Osteocyte (in vitro differentiated cells): ENCODE measurements at regions not wholly inside any gene's neighbourhood (a gene's known extent, or its start where the extent isn't known, plus 50 kb on each side); places are given as distances from the start of the nearest gene placed in this dataset.

ENCODE experiments used
- DNase-seq: peaks from one replicate; pipeline ENCODE4 v3.0.0; 2021; ENCODE audit warnings: mixed read lengths; ENCODE audit not compliant: unreplicated experiment; ENCODE audit errors: extremely low spot score
- H3K27ac Mint-ChIP-seq: one replicate; pipeline ENCODE4 v1.8.0; 2021; ENCODE audit warnings: mild to moderate bottlenecking, mixed read lengths; ENCODE audit not compliant: unreplicated experiment
- H3K27me3 Mint-ChIP-seq: one replicate; pipeline ENCODE4 v1.8.0; 2021; ENCODE audit warnings: mixed read lengths; ENCODE audit not compliant: unreplicated experiment
- H3K36me3 Mint-ChIP-seq: one replicate; pipeline ENCODE4 v1.8.0; 2021; ENCODE audit warnings: mixed read lengths; ENCODE audit not compliant: unreplicated experiment
- H3K4me1 Mint-ChIP-seq: one replicate; pipeline ENCODE4 v1.8.0; 2021; ENCODE audit warnings: mixed read lengths; ENCODE audit not compliant: unreplicated experiment
- H3K4me3 Mint-ChIP-seq: one replicate; pipeline ENCODE4 v1.8.0; 2021; ENCODE audit warnings: mild to moderate bottlenecking, moderate library complexity, mixed read lengths; ENCODE audit not compliant: unreplicated experiment
- H3K9me3 Mint-ChIP-seq: one replicate; pipeline ENCODE4 v1.8.0; 2021; ENCODE audit warnings: mixed read lengths; ENCODE audit not compliant: unreplicated experiment
- TF ChIP-seq, protein P1 (sequence below): fragments of 200-600 bp; sonication (generic); IDR thresholded peaks from 2 replicates; pipeline ENCODE4 v1.5.0; 2021; ENCODE audit warnings: antibody characterized with exemption, mild to moderate bottlenecking, moderate library complexity

DNA sequence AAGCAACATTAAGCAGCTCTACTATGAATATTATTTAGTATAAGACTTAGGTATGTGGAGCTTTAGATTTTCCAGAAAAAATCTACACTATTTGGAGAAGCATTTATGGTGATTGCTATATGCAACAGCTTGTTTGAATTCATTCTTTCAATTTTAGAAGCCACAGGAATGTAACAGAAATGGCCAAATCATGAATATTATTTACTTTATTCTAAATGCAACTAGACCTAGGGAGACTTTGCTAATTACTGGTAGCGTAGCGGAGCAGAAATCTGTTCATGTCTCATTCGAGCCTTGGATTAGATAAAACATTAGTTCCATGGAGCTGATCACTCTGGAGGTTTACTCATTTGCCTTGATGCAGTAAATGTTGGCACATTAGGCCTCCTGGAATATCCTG is 290.2 kb downstream of the ZNF608 start:
- Mint-ChIP-seq H3K27ac (no peak overlapping the region), H3K4me1 (peaks cover 28% of the 10 kb centered on the region), H3K4me3 (no peak overlapping the region), H3K27me3 (no peaks in the 10 kb centered on the region), H3K36me3 (peaks cover 2% of the 10 kb centered on the region), H3K9me3 (peaks cover 15% of the 10 kb centered on the region)
- DNase-seq = no peak
- TF ChIP-seq, protein P1, sequence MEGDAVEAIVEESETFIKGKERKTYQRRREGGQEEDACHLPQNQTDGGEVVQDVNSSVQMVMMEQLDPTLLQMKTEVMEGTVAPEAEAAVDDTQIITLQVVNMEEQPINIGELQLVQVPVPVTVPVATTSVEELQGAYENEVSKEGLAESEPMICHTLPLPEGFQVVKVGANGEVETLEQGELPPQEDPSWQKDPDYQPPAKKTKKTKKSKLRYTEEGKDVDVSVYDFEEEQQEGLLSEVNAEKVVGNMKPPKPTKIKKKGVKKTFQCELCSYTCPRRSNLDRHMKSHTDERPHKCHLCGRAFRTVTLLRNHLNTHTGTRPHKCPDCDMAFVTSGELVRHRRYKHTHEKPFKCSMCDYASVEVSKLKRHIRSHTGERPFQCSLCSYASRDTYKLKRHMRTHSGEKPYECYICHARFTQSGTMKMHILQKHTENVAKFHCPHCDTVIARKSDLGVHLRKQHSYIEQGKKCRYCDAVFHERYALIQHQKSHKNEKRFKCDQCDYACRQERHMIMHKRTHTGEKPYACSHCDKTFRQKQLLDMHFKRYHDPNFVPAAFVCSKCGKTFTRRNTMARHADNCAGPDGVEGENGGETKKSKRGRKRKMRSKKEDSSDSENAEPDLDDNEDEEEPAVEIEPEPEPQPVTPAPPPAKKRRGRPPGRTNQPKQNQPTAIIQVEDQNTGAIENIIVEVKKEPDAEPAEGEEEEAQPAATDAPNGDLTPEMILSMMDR = no peak

DNA sequence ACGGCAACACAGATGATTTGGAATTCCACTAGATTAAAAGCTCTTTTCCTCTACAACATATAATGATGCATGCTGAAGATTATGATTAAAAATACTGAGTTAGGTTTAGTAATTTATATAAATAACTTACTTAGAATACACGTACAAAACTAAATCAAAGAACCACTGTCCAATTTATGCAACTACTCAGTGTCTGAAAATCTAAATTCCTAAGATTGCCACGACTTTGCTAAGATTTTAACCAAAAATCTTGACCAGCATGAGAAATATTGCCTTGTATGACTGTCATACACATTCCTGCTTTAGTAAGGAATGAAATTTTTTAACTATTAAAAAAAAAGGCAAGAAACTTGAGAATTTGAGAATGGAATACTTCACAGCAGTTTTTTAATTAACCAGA is 292.4 kb downstream of the ZNF608 start:
- peaks cover under 1% of the 10 kb centered on the region for H3K9me3 Mint-ChIP-seq
- TF ChIP-seq, protein P1 = no peak
- H3K4me3 Mint-ChIP-seq = no peak overlapping the region
- DNase-seq = no peak
- H3K27ac Mint-ChIP-seq = no peak overlapping the region
- no peaks in the 10 kb centered on the region for H3K36me3 Mint-ChIP-seq
- H3K4me1 Mint-ChIP-seq = peaks cover 28% of the 10 kb centered on the region
- H3K27me3 Mint-ChIP-seq = no peaks in the 10 kb centered on the region

DNA sequence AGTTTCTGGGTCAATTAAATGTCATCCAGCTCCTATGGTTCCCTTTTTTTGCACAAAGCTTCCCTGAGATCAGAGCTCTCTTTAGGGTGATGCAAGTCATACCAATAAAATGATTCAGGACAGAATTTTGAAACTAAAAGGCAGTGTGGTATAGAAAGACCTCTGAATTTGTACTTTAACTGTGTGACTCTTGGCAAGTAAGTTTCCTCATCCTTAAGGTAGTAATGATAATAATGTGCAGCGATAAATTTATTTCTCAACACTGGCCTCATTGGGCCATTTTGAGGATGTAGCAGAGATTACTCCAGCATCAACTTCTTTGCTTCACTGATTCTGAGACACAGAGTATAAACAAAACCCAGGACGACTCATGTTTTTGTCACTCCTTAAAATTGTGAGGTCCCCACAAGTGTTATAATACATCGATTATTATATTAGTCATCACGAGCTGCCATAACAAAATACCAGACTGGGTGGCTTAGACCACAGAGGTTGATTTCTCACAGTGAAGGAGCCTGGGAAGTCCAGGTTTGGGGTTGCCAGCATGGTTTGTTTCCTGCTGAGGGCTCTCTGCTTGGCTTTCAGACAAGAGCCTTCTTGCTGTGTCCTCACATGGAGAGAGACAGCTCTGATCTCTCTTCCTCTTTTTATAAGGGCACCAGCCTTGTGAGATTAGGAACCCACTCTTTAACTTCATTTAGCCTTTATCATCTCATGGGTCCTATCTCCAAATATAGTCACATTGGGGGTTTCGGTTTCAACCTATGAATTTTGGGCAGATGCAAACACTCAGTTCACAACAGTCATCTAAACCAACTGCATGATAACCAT is 293.0 kb downstream of the ZNF608 start:
- TF ChIP-seq, protein P1 = no peak
- peaks cover 28% of the 10 kb centered on the region for H3K4me1 Mint-ChIP-seq
- H3K27ac Mint-ChIP-seq = no peak overlapping the region
- no peaks in the 10 kb centered on the region for H3K9me3 Mint-ChIP-seq
- no peaks in the 10 kb centered on the region for H3K36me3 Mint-ChIP-seq
- DNase-seq = no peak
- H3K27me3 Mint-ChIP-seq = no peaks in the 10 kb centered on the region
- H3K4me3 Mint-ChIP-seq = no peak overlapping the region

DNA sequence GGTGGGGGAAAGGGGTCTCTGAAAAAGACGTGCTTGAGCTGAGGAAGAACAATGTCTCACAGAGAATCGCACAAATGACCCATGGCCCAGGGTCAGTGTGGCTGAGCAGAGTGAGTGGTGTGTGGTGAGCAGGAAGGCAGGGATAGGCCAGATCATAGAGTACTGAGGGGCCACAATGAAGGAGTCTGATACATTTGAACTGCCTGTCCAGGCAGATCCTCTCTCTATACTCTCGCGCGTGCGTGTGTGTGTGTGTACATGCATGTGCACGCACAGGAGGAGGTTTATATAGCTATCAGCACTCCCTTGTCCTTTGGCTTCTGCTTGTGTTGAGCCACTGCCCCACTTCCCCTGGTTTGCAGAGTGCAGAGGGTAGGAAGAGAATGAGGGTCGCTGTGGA is 294.0 kb downstream of the ZNF608 start:
- TF ChIP-seq, protein P1 = no peak
- Mint-ChIP-seq H3K27ac (no peak overlapping the region), H3K4me1 (peaks cover 26% of the 10 kb centered on the region), H3K36me3 (no peaks in the 10 kb centered on the region), H3K9me3 (no peaks in the 10 kb centered on the region), H3K4me3 (no peak overlapping the region), H3K27me3 (no peaks in the 10 kb centered on the region)
- no peak for DNase-seq

DNA sequence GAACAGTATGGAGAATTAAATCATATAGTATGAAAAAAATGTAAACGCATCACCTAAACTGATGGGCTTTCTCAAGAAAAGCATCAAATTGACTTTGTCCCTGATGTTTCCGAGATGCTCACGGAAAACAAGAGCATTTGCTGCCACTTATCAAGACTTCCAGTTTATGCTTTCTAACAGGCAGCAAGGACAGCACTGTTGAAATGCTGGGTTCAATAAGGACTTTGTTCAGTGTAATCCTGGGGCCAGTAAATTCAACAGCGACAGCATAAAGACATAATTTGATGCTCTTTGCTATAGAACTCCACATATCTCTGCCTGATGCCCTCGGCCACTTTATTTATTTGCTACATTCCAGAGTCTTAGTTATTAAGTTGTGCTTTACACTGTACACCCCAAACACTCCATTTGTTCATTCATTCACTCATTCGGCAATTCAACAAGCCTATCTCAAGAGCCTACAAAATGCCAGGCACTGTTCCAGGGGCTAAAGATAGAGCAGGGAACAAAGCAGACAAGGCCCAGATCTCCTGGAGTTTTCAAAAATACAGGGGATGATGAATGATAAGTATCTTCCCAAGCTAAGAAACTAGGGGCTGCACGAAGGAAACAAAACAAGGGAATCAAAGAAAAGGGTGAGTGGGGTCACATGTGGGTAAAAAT is 294.6 kb downstream of the ZNF608 start:
- Mint-ChIP-seq H3K27ac (no peak overlapping the region), H3K4me3 (no peak overlapping the region), H3K36me3 (no peaks in the 10 kb centered on the region), H3K9me3 (no peaks in the 10 kb centered on the region), H3K27me3 (no peaks in the 10 kb centered on the region), H3K4me1 (peaks cover 26% of the 10 kb centered on the region)
- TF ChIP-seq, protein P1 = no peak
- no peak for DNase-seq
